GM10248 (cell line): ENCODE measurements at regions not wholly inside any gene's neighbourhood (a gene's known extent, or its start where the extent isn't known, plus 50 kb on each side); places are given as distances from the start of the nearest gene placed in this dataset.

Source experiments
- CTCF ChIA-PET: fragments of 300-600 bp; sonication (Branson Sonifier 250); formaldehyde crosslinking; extraction: SDS; loops from one replicate; lab custom pipeline; 2021; ENCODE audit warnings: antibody characterized with exemption; lab: Yijun Ruan, JAX
- POLR2A ChIA-PET: fragments of 350-650 bp; sonication (Branson Sonifier 250); formaldehyde crosslinking; extraction: SDS; loops from one replicate; lab custom pipeline; 2020; ENCODE audit warnings: antibody characterized with exemption; lab: Yijun Ruan, JAX
- DNase-seq: peaks from one replicate; pipeline ENCODE4 v3.0.0; 2012; ENCODE audit errors: extremely low spot score
- TF ChIP-seq, protein P1 (sequence below): IDR thresholded peaks from 2 replicates; pipeline ENCODE4 v1.5.1; 2012; ENCODE audit warnings: mild to moderate bottlenecking, low read depth; ENCODE audit errors: extremely low read depth, missing control alignments, control extremely low read depth

DNA sequence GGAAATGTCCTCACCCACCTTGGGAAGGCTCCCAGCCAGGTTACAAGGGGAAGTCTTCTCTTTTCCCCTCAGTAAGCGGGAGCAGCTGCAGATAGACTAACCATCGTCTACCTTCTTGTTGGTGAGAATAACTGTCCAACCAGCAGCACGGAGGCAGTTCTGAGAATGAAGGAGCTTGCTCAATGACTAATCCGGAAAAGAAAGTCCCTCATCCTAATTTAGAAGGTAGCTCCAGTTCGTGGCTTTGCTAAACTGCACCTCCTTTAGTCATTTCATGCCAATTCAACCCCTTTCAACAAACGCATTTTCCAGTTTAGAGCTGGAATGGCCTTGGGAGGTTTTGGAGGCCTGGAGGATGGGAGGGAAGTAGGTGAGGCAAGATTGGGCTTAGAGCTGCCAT, 527.4 kb upstream of the PROK2 start:
- TF ChIP-seq, protein P1, sequence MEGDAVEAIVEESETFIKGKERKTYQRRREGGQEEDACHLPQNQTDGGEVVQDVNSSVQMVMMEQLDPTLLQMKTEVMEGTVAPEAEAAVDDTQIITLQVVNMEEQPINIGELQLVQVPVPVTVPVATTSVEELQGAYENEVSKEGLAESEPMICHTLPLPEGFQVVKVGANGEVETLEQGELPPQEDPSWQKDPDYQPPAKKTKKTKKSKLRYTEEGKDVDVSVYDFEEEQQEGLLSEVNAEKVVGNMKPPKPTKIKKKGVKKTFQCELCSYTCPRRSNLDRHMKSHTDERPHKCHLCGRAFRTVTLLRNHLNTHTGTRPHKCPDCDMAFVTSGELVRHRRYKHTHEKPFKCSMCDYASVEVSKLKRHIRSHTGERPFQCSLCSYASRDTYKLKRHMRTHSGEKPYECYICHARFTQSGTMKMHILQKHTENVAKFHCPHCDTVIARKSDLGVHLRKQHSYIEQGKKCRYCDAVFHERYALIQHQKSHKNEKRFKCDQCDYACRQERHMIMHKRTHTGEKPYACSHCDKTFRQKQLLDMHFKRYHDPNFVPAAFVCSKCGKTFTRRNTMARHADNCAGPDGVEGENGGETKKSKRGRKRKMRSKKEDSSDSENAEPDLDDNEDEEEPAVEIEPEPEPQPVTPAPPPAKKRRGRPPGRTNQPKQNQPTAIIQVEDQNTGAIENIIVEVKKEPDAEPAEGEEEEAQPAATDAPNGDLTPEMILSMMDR: no peak
- ChIA-PET POLR2A (interaction anchor here (0.9 kb wide), 1 partner anchor 29 kb away, joined by 3 read pairs; no protein-coding TSS in a partner anchor), CTCF (interaction anchor here (0.8 to 0.9 kb wide), 4 partner anchors 8 to 211 kb away, joined by 3 to 4 read pairs (median 3); no protein-coding TSS in a partner anchor)
- peak; percentile 57 for DNase-seq

DNA sequence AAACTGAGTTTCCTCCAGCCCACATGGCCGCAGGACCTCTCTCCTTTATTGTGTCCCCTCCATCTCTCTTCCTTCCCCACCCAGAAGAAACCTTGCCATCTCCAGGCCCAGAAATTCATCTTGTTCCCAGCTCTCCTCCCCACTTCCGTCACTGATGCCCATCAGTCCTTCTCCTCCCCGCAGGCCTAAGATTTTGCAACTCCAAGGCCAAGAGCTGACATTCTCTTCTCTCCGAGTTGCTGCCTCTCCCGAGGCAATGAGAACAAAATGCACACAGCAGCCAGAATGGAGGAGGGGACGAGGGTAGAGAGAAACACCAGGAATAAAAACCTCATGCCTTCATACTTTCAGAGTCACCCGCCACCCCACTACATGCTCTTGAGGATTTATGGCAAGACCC, 526.5 kb upstream of the PROK2 start:
- TF ChIP-seq, protein P1: no peak
- POLR2A ChIA-PET: no interaction called here
- no peak for DNase-seq
- CTCF ChIA-PET: interaction anchor here (1.5 kb wide), 1 partner anchor 19 kb away, joined by 5 read pairs; no protein-coding TSS in a partner anchor

DNA sequence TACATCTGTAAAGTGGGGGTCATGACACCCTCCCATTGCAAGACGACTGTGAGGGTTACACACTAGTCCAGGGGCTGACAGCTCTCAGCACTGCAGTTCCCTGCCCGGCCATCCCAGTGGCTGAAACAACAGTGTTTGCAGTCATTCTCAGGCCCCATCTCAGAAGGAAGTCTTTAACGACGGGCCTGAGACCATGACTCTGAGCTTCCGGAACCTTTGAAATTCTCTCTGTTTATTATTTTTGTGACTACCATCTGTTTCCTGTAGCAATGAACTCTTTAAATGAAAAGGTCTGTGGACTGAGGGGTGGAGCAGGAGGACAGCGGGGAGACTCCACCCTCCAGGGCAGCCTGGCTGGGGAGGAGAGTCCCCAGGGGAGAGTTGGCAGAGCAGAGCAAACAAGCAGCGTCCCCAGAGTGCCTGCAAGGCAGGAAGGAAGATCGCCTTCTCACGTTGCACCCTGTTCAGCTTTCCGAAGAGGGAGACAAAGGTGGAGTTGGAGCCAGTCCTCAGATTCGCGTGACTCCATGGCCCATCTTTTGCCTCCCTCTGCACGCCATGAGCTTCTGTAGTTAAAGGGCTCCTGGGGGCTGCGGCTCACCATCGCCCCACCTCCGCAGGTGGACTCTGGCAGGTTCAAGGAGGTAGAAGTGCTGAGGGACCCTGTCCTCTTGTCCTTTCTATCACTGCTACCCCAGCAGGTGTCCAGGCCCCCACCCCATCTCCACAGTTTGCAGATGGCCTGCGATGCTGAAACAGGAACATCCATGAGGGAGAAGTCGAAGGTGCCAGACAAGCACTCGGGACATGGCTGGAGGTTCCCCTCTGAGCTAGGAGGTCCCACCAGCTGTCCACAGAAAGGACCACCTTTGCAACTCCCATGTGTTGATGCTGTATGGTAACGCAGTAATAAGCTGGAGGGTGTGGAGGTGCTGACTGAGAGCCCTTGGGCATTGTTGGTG, 525.8 kb upstream of the PROK2 start:
- CTCF ChIA-PET: interaction anchor here (0.7 to 1.5 kb wide), 3 partner anchors 20 to 686 kb away, joined by 3 to 5 read pairs (median 3); partner anchors contain the start of gene PPP4R2
- POLR2A ChIA-PET: no interaction called here
- DNase-seq: peak; percentile 76
- TF ChIP-seq, protein P1: no peak

DNA sequence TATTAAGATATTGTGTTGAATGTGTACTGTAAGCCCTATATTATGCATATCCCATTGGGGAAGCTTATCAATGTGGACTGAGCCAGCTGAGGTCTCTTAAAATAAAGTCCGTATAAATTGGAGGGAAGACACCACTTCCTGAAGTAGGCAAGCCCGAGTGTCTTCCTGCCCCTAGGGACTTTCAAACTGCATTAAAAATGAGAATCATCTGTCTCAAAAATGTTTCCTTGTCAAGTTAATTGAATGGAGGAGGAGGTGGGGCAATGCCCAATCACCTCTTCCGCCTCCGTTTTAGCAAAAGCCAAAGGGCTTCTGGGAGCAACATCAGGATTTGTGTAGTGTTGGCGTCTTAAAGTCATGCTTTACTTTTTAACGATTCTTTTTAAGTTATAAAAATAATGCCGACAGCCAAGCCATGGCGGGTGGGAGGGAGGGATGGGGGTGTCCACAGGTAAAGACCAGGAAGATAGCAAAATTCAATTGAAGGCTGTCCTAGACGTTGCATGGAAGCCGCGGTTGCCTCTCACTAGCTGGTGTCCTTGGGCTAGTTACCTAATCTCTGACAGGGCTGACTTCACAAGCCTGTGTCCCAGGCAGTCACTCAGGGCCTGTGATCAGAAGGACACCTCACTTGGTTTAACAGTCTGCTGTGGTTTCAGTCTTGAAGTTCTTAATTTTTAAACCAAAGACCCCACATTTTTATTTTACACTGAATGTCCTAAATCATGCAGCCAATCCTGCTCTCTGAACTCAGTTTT, 524.9 kb upstream of the PROK2 start:
- ChIA-PET CTCF (interaction anchor here (0.9 to 1.5 kb wide), 2 partner anchors 20 to 687 kb away, joined by 3 to 5 read pairs; partner anchors contain the start of gene PPP4R2), POLR2A (no interaction called here)
- TF ChIP-seq, protein P1: no peak
- DNase-seq: no peak

DNA sequence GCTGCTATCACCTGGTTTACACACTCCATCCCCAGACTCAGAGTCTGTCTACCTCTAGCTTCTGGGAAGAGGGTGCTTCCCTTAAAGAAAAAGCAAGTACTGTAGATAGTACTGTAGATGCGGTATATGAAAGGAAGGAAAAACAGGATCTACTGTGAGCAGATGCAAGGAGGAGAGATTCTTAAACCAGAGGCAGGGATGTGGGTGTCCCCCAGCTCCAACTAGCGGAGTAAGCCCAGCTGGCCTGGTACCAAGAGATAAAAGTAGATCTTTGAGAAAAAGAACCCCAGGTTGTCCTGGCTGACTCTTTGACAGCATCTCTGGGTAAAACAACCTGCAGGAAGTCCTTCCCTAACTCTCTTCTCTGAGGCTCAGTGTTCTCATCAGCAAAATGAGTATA, 523.7 kb upstream of the PROK2 start:
- DNase-seq: no peak
- TF ChIP-seq, protein P1: no peak
- CTCF ChIA-PET: interaction anchor here (0.7 to 1.3 kb wide), 3 partner anchors 20 to 777 kb away, joined by 3 to 5 read pairs (median 4); no protein-coding TSS in a partner anchor
- POLR2A ChIA-PET: no interaction called here
